Left lung (tissue), 4 donors: ENCODE measurements at regions not wholly inside any gene's neighbourhood (a gene's known extent, or its start where the extent isn't known, plus 50 kb on each side); places are given as distances from the start of the nearest gene placed in this dataset.

Experiments
- ATAC-seq: fragments of 200-7000 bp; cut with Tn5 transposase; one replicate; pipeline ENCODE4 v1.9.1; 2020; ENCODE audit warnings: moderate library complexity
- DNase-seq, 4 donors: peaks; one replicate each; pipeline ENCODE4 v3.0.0-alpha.2; 2013 to 2020
- H3K27ac ChIP-seq, 2 donors: fragments of 200-600 bp; sonication (generic) in 1 of 2; one replicate each; pipeline versions ENCODE4 v1.5.0 to v1.8.0; 2020 to 2021
- H3K27me3 ChIP-seq, 2 donors: fragments of 200-600 bp; sonication (generic) in 1 of 2; one replicate each; pipeline versions ENCODE4 v1.5.0 to v1.8.0; 2020 to 2021
- H3K36me3 ChIP-seq, 2 donors: fragments of 200-600 bp; sonication (generic) in 1 of 2; one replicate each; pipeline versions ENCODE4 v1.5.0 to v1.8.0; 2020 to 2021
- H3K4me1 ChIP-seq, 2 donors: fragments of 200-600 bp; one replicate each; pipeline ENCODE4 v1.8.0; 2021
- H3K4me3 ChIP-seq, 2 donors: fragments of 200-600 bp; sonication (generic) in 1 of 2; one replicate each; pipeline versions ENCODE4 v1.5.0 to v1.8.0; 2020 to 2021; ENCODE audit warnings: mild to moderate bottlenecking in 1 of 2
- H3K9me3 ChIP-seq, 2 donors: fragments of 200-600 bp; sonication (generic) in 1 of 2; one replicate each; pipeline versions ENCODE4 v1.5.0 to v1.8.0; 2020 to 2021
- CTCF ChIP-seq, 2 donors: fragments of 200-600 bp; sonication (generic) in 1 of 2; IDR thresholded peaks; one replicate each; pipeline versions ENCODE4 v1.5.0 to v1.8.0; 2021; ENCODE audit warnings: antibody characterized with exemption in 2 of 2
- intact Hi-C, 2 donors: fragments of 100-400 bp; cut with DNase I; formaldehyde crosslinking; loops; one replicate each; pipeline versions ENCODE4 v1.11.2 to v1.14.2; 2022
- donor health status: DM: no; HTN: yes; CAD: no.
- donor health status: DM: no; HTN: no; CAD: no.

GRCh38 chr1:80023358-80023757, 1016.8 kb upstream of the ADGRL4 start:
- no peak overlapping the region for H3K27ac ChIP-seq
- peaks cover 0 to 3% of the 10 kb centered on the region in 2 donors for H3K9me3 ChIP-seq
- intact Hi-C loops: no loop called here
- ATAC-seq (no peak), DNase-seq (no peak)
- no peaks in the 10 kb centered on the region for H3K27me3 ChIP-seq
- H3K4me1 ChIP-seq: no peaks in the 10 kb centered on the region
- no peak for TF ChIP-seq CTCF (IDR thresholded peaks at IDR 0.05)
- H3K36me3 ChIP-seq: no peaks in the 10 kb centered on the region
- no peak overlapping the region for H3K4me3 ChIP-seq

GRCh38 chr1:80021891-80022290, 1015.4 kb upstream of the ADGRL4 start:
- H3K36me3 ChIP-seq: no peaks in the 10 kb centered on the region
- ATAC-seq: no peak
- H3K27me3 ChIP-seq: no peaks in the 10 kb centered on the region
- TF ChIP-seq CTCF (IDR thresholded peaks at IDR 0.05): no peak
- intact Hi-C loops: no loop called here
- no peak for DNase-seq
- H3K4me1 ChIP-seq: no peaks in the 10 kb centered on the region
- peaks cover 0 to 2% of the 10 kb centered on the region in 2 donors for H3K9me3 ChIP-seq
- H3K27ac ChIP-seq: no peak overlapping the region
- H3K4me3 ChIP-seq: no peak overlapping the region

- intact Hi-C loops: no loop called here
- peaks cover 0 to 5% of the 10 kb centered on the region in 2 donors for H3K9me3 ChIP-seq
- DNase-seq (no peak), ATAC-seq (no peak)
- H3K27ac ChIP-seq: no peak overlapping the region
- H3K36me3 ChIP-seq: no peaks in the 10 kb centered on the region
- no peak overlapping the region for H3K4me3 ChIP-seq
- no peaks in the 10 kb centered on the region for H3K27me3 ChIP-seq
- no peaks in the 10 kb centered on the region for H3K4me1 ChIP-seq
- no peak for TF ChIP-seq CTCF (IDR thresholded peaks at IDR 0.05)
Measured at GRCh38 chr1:80018348-80018747, 1011.8 kb upstream of the ADGRL4 start.

GRCh38 chr1:80008934-80009333, 1002.4 kb upstream of the ADGRL4 start:
- TF ChIP-seq CTCF (IDR thresholded peaks at IDR 0.05): no peak
- intact Hi-C loops: no loop called here
- peaks cover 0 to 6% of the 10 kb centered on the region in 2 donors for H3K9me3 ChIP-seq
- H3K4me3 ChIP-seq: no peak overlapping the region
- H3K4me1 ChIP-seq: no peaks in the 10 kb centered on the region
- ATAC-seq: no peak
- H3K27ac ChIP-seq: no peak overlapping the region
- no peak for DNase-seq
- H3K27me3 ChIP-seq: no peaks in the 10 kb centered on the region
- H3K36me3 ChIP-seq: no peaks in the 10 kb centered on the region

GRCh38 chr1:80003250-80003649, 996.7 kb upstream of the ADGRL4 start:
- TF ChIP-seq CTCF (IDR thresholded peaks at IDR 0.05): no peak
- Histone ChIP-seq H3K36me3 (no peaks in the 10 kb centered on the region), H3K27ac (no peak overlapping the region), H3K9me3 (peaks cover 0 to 16% of the 10 kb centered on the region in 2 donors), H3K27me3 (no peaks in the 10 kb centered on the region), H3K4me3 (no peak overlapping the region), H3K4me1 (no peaks in the 10 kb centered on the region)
- no peak for DNase-seq
- no peak for ATAC-seq
- intact Hi-C loops: no loop called here
